D721Med (cell line): ENCODE measurements at regions not wholly inside any gene's neighbourhood (a gene's known extent, or its start where the extent isn't known, plus 50 kb on each side); places are given as distances from the start of the nearest gene placed in this dataset.

Experiments used
- DNase-seq: peaks from one replicate; pipeline ENCODE4 v3.0.0; 2011; ENCODE audit warnings: low spot score; ENCODE audit not compliant: insufficient read length
- FAIRE-seq: peaks from 2 replicates; lab custom pipeline; 2011; peaks lifted over from hg19 to GRCh38; lab: Jason Lieb, UNC
- TF ChIP-seq, protein P1 (sequence below): IDR thresholded peaks from 2 replicates; pipeline ENCODE4 v1.5.1; 2012; ENCODE audit warnings: mild to moderate bottlenecking, control low read depth; ENCODE audit not compliant: insufficient read depth; ENCODE audit errors: missing control alignments

DNA sequence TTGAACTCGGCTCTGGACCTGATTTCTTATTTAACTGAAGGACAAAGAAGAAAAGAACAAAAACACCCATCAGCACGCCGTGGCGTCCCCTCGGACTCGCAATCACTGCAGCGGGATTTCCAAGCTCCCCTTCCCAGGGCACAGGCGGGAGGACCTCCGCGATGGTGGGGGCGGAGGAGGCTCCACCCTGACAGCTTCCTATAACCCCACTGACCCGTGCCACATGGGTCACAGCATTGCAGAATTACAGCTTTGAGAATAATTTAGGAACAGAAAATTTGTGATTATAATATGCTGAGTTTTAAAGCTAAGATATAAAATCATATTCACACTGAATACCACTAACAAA, 129.7 kb upstream of the SEC61G start:
- TF ChIP-seq, protein P1, sequence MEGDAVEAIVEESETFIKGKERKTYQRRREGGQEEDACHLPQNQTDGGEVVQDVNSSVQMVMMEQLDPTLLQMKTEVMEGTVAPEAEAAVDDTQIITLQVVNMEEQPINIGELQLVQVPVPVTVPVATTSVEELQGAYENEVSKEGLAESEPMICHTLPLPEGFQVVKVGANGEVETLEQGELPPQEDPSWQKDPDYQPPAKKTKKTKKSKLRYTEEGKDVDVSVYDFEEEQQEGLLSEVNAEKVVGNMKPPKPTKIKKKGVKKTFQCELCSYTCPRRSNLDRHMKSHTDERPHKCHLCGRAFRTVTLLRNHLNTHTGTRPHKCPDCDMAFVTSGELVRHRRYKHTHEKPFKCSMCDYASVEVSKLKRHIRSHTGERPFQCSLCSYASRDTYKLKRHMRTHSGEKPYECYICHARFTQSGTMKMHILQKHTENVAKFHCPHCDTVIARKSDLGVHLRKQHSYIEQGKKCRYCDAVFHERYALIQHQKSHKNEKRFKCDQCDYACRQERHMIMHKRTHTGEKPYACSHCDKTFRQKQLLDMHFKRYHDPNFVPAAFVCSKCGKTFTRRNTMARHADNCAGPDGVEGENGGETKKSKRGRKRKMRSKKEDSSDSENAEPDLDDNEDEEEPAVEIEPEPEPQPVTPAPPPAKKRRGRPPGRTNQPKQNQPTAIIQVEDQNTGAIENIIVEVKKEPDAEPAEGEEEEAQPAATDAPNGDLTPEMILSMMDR = no peak
- no peak for FAIRE-seq

DNA sequence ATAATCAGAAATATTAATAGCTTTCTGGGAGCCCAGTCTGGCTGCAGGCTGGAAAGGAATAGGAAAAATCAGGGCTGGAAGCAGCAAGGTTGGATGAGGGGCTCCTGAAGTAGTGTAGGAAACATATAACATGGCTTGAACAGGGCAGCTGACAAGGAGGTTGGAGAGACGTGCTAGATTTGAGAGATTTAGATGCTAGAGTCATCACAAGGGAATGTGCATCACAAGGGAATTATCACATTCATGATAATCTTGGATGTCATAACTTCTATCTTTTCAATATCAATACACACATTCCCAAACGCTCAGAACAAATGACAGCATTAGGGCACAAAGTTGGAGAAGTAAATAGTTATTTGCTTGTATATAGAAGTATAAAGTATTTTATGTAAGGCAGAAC, 120.9 kb upstream of the EGFR start:
- TF ChIP-seq, protein P1 = no peak
- DNase-seq (no peak), FAIRE-seq (no peak)

More for the DNA sequence above, 129.7 kb upstream of the SEC61G start:
- no peak for DNase-seq

DNA sequence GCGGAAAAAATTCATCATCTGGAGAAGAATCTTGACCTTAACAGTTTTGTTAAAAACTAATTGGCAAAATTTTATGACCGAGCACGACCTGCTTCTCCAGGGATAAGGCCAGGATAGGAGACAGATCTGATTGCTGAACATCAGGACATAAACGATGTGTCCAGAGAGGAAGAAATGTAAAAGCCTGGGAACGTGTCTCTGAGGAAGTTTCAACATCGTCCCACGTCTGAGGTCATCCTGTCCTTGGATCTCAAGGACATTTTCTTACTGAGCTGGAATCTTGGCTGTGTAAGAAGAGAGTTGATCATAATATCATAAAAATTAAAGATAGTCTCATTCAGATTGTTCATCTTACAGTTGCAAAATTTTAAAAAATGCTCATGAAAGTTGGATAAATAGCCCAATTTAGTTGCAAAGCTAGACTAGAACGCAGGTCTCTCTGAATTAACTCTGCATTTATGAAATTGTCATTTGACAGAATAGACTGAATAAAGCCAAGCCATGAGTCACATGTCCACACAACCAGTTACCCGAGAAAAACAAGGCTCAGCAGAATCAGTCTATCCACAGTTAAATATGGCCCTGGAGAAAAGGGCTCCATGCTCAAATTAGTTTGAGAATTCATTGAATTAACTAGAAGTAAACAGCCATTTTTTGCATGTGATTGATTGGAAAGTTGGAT, 120.0 kb upstream of the EGFR start:
- TF ChIP-seq, protein P1 = no peak
- FAIRE-seq (no peak), DNase-seq (no peak)

- no peak for DNase-seq
These were observed 117.0 kb upstream of the EGFR start for GRCh38 chr7:54901840-54902239.

DNA sequence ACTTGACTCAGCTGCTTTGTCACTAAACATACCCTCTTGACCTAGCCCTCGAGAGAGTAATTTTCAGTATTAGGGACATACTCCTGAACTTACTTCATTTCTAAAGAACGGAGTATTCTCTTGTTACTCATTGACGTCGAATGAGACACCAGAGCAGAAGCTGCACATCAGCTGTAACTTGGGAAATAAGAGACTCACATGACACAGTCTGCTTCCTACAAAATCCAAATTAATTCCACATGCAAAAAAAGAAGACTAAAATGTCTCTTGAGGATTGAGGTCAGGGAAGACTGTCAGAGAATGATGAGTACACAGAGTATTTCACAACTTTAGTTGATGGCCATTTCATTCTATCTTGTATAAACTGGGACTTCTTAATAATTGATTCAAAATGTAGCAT, 114.7 kb upstream of the EGFR start:
- FAIRE-seq (no peak), DNase-seq (no peak)
- TF ChIP-seq, protein P1 = no peak

More at GRCh38 chr7:54901840-54902239, 117.0 kb upstream of the EGFR start:
- no peak for FAIRE-seq
- TF ChIP-seq, protein P1 = no peak

DNA sequence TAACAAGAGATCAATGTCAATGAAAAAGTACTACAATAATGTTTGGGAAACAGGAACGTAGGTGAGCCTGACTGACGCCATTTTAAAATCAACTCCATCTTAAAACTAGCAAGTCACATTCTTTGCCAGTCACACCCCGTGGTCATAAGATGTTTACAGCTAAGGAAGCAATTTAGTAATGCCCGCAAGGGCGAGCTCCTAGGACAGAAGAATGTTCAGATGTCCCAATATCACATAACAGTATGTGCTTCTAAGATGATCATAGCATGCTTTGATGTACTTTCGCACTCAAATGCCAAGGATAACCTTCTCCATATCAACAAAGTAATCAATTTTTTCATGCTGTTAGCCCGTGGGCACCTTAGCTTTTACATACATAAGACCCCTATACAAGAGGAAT, 113.8 kb upstream of the EGFR start:
- TF ChIP-seq, protein P1 = no peak
- DNase-seq = no peak
- no peak for FAIRE-seq

DNA sequence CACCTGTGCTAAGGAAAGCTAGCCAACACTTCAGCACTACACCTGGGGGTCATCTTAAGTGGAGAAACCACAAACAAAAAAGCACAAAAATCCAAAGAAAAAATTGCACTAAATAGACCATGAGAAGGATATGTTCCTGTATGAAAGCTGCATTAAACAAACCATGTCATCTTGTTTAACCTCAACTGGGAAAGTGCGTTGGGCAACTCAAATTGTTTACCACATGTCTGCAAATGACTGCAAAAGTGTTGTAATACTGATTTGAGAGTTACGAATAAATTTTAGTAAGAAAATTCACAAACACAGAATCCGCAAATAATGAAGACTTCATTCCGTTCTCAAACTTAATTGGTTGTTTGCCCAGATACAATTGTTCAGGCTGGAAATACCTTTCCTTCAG, 111.9 kb upstream of the EGFR start:
- FAIRE-seq = no peak
- TF ChIP-seq, protein P1 = no peak
- DNase-seq = no peak
